Neural progenitor cell (in vitro differentiated cells): ENCODE measurements at regions not wholly inside any gene's neighbourhood (a gene's known extent, or its start where the extent isn't known, plus 50 kb on each side); places are given as distances from the start of the nearest gene placed in this dataset.

ENCODE experiments used
- DNase-seq: peaks from one replicate; pipeline ENCODE4 v3.0.0-alpha.2; 2016; ENCODE audit warnings: low spot score
- H2AFZ ChIP-seq: fragments of 200-600 bp; sonication (generic); replicated peaks from 2 replicates; pipeline ENCODE4 v1.6.1; 2016; ENCODE audit warnings: antibody characterized with exemption
- H3F3A ChIP-seq: fragments of 200-600 bp; sonication (generic); 2 replicates; pipeline ENCODE4 v1.6.1; 2016; ENCODE audit warnings: antibody characterized with exemption, low read depth
- H3K27ac ChIP-seq: fragments of 200-600 bp; sonication (generic); 2 replicates; pipeline ENCODE4 v1.5.1; 2016; ENCODE audit warnings: mild to moderate bottlenecking
- H3K27me3 ChIP-seq: fragments of 200-600 bp; sonication (generic); 2 replicates; pipeline ENCODE4 v1.6.1; 2016; ENCODE audit warnings: mild to moderate bottlenecking, moderate library complexity
- H3K36me3 ChIP-seq: fragments of 200-600 bp; sonication (generic); 2 replicates; pipeline ENCODE4 v1.5.1; 2016
- H3K4me1 ChIP-seq: fragments of 200-600 bp; sonication (generic); 2 replicates; pipeline ENCODE4 v1.6.1; 2016; ENCODE audit warnings: mixed run types
- H3K4me2 ChIP-seq: fragments of 200-600 bp; sonication (generic); 2 replicates; pipeline ENCODE4 v1.6.1; 2016
- H3K4me3 ChIP-seq: fragments of 200-600 bp; sonication (generic); 2 replicates; pipeline ENCODE4 v1.5.1; 2016
- H3K79me2 ChIP-seq: fragments of 200-600 bp; sonication (generic); 2 replicates; pipeline ENCODE4 v1.6.1; 2016; ENCODE audit warnings: low read depth
- H3K9ac ChIP-seq: fragments of 200-600 bp; sonication (generic); 2 replicates; pipeline ENCODE4 v1.6.1; 2016
- H3K9me3 ChIP-seq: fragments of 200-600 bp; sonication (generic); 2 replicates; pipeline ENCODE4 v1.5.1; 2016; ENCODE audit warnings: low read depth
- H4K20me1 ChIP-seq: fragments of 200-600 bp; sonication (generic); 2 replicates; pipeline ENCODE4 v1.6.1; 2016; ENCODE audit warnings: low read depth
- H3K27ac Mint-ChIP-seq: 3 replicates; pipeline ENCODE4 v1.8.0; 2021; ENCODE audit warnings: mixed read lengths
- H3K27me3 Mint-ChIP-seq: 2 replicates; pipeline ENCODE4 v1.8.0; 2022; ENCODE audit warnings: low read depth, mild to moderate bottlenecking, inconsistent platforms, moderate library complexity, mixed read lengths; ENCODE audit not compliant: insufficient read depth
- H3K36me3 Mint-ChIP-seq: 3 replicates; pipeline ENCODE4 v1.8.0; 2021; ENCODE audit warnings: mixed read lengths
- H3K4me1 Mint-ChIP-seq: 3 replicates; pipeline ENCODE4 v1.8.0; 2021; ENCODE audit warnings: mixed read lengths
- H3K4me3 Mint-ChIP-seq: 3 replicates; pipeline ENCODE4 v1.8.0; 2021; ENCODE audit warnings: mild to moderate bottlenecking, moderate library complexity, mixed read lengths
- H3K9me3 Mint-ChIP-seq: 3 replicates; pipeline ENCODE4 v1.8.0; 2020; ENCODE audit warnings: mixed read lengths
- CTCF ChIP-seq: fragments of 200-600 bp; sonication (generic); IDR thresholded peaks from 2 replicates; pipeline ENCODE4 v1.5.1; 2017; ENCODE audit warnings: antibody characterized with exemption, mild to moderate bottlenecking
- EZH2 ChIP-seq: fragments of 200-600 bp; sonication (generic); IDR thresholded peaks from 2 replicates; pipeline ENCODE4 v1.6.1; 2017; ENCODE audit warnings: antibody characterized with exemption, mild to moderate bottlenecking, moderate library complexity
- EZH2phosphoT487 ChIP-seq: fragments of 200-600 bp; sonication (generic); IDR thresholded peaks from 2 replicates; pipeline ENCODE4 v1.6.1; 2017; ENCODE audit warnings: antibody characterized with exemption

GRCh38 chr10:117429643-117430265, 54.5 kb upstream of the PDZD8 start:
- peaks cover 9% of the 10 kb centered on the region for H3K27me3 Mint-ChIP-seq
- Histone ChIP-seq H3K27me3 (no peaks in the 10 kb centered on the region), H3F3A (peaks cover 20% of the 10 kb centered on the region), H3K4me1 (peaks cover 17% of the 10 kb centered on the region), H3K79me2 (no peaks in the 10 kb centered on the region), H3K27ac (no peak overlapping the region), H4K20me1 (peaks cover 2% of the 10 kb centered on the region), H3K9ac (no peak overlapping the region), H3K4me2 (no peak overlapping the region), H3K4me3 (no peak overlapping the region), H2AFZ (no peak overlapping the region), H3K9me3 (no peaks in the 10 kb centered on the region), H3K36me3 (no peaks in the 10 kb centered on the region)
- DNase-seq: no peak
- no peaks in the 10 kb centered on the region for H3K36me3 Mint-ChIP-seq
- H3K9me3 Mint-ChIP-seq: no peaks in the 10 kb centered on the region
- H3K4me1 Mint-ChIP-seq: peaks cover 20% of the 10 kb centered on the region
- TF ChIP-seq EZH2 (no peak), CTCF (no peak), EZH2phosphoT487 (no peak)
- no peak overlapping the region for H3K27ac Mint-ChIP-seq
- no peak overlapping the region for H3K4me3 Mint-ChIP-seq

DNA sequence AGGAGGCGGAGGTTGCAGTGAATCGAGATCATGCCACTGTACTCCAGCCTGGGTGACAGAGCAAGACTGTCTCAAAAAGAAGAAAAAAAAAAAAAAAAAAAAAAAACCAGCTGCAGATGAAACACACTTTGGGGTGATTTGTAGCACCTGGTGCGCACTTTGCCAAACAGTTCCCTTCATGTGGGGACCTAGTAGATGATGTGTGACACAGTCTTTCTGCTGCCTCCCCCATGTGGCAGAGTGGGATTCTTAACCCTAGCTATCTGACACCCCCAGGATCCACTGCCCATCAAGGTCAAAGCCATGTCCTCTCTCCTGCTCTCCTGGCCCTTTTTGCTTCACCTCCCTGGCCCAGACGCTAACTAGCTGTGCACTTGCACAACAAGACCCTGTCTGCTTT, 52.1 kb upstream of the PDZD8 start:
- Histone ChIP-seq H3K4me1 (peaks cover 17% of the 10 kb centered on the region), H3K4me3 (no peak overlapping the region), H4K20me1 (peaks cover 2% of the 10 kb centered on the region), H3K9me3 (no peaks in the 10 kb centered on the region), H3K4me2 (no peak overlapping the region), H3K79me2 (no peaks in the 10 kb centered on the region), H3K36me3 (no peaks in the 10 kb centered on the region), H3K27ac (no peak overlapping the region), H3K9ac (no peak overlapping the region), H3F3A (peaks cover 21% of the 10 kb centered on the region), H3K27me3 (no peaks in the 10 kb centered on the region), H2AFZ (no peak overlapping the region)
- no peak for DNase-seq
- Mint-ChIP-seq H3K36me3 (no peaks in the 10 kb centered on the region), H3K4me1 (peaks cover 26% of the 10 kb centered on the region), H3K27ac (no peak overlapping the region), H3K27me3 (peaks cover 7% of the 10 kb centered on the region), H3K9me3 (no peaks in the 10 kb centered on the region), H3K4me3 (peak overlapping the region; percentile 47)
- TF ChIP-seq CTCF: no peak
- TF ChIP-seq EZH2phosphoT487: no peak
- no peak for TF ChIP-seq EZH2

- Mint-ChIP-seq H3K27me3 (peaks cover 10% of the 10 kb centered on the region), H3K4me3 (no peak overlapping the region), H3K4me1 (peaks cover 26% of the 10 kb centered on the region), H3K9me3 (peaks cover 4% of the 10 kb centered on the region), H3K27ac (no peak overlapping the region), H3K36me3 (no peaks in the 10 kb centered on the region)
- no peak for DNase-seq
- peaks cover 17% of the 10 kb centered on the region for H3K4me1 ChIP-seq
- peaks cover 21% of the 10 kb centered on the region for H3F3A ChIP-seq
- H3K4me3 ChIP-seq: no peak overlapping the region
- no peak overlapping the region for H3K4me2 ChIP-seq
- H3K79me2 ChIP-seq: no peaks in the 10 kb centered on the region
- H3K27me3 ChIP-seq: no peaks in the 10 kb centered on the region
- H3K36me3 ChIP-seq: no peaks in the 10 kb centered on the region
- no peaks in the 10 kb centered on the region for H3K9me3 ChIP-seq
- no peak overlapping the region for H3K9ac ChIP-seq
- TF ChIP-seq EZH2phosphoT487: no peak
- no peak for TF ChIP-seq EZH2
- no peak for TF ChIP-seq CTCF
- no peak overlapping the region for H2AFZ ChIP-seq
- H3K27ac ChIP-seq: no peak overlapping the region
- peaks cover 2% of the 10 kb centered on the region for H4K20me1 ChIP-seq
These were observed 50.8 kb upstream of the PDZD8 start for GRCh38 chr10:117425974-117426566.
